Stimulated activated CD8-positive, alpha-beta memory T cell treated with anti-CD3 and anti-CD28 coated beads, Interleukin-4, amount 100 ng/mL, for 4 hours (primary cell): ENCODE measurements at regions not wholly inside any gene's neighbourhood (a gene's known extent, or its start where the extent isn't known, plus 50 kb on each side); places are given as distances from the start of the nearest gene placed in this dataset.

Experiments used
- DNase-seq, 2 donors: peaks; one replicate each; pipeline ENCODE4 v3.0.0-alpha.2; 2020; ENCODE audit warnings: low read depth in 2 of 2, low spot score in 1 of 2

GRCh38 chr1:59108481-59109317 is 188.2 kb upstream of the FGGY start:
- no peak for DNase-seq

- DNase-seq = no peak
These were observed 186.6 kb upstream of the FGGY start for GRCh38 chr1:59110271-59110670.

- DNase-seq = no peak
These were observed 182.9 kb upstream of the FGGY start for GRCh38 chr1:59113876-59114457.

GRCh38 chr1:59115865-59116264 is 181.0 kb upstream of the FGGY start:
- DNase-seq = no peak

- DNase-seq = no peak
These were observed 179.9 kb upstream of the FGGY start for GRCh38 chr1:59116920-59117542.

GRCh38 chr1:59122527-59122926 is 174.4 kb upstream of the FGGY start:
- DNase-seq = no peak

- no peak for DNase-seq
These were observed 173.7 kb upstream of the FGGY start for GRCh38 chr1:59123081-59123681.

GRCh38 chr1:59124166-59124565 is 172.7 kb upstream of the FGGY start:
- DNase-seq = no peak

- DNase-seq = no peak
These were observed 171.7 kb upstream of the FGGY start for GRCh38 chr1:59125154-59125553.

GRCh38 chr1:59125676-59126320 is 171.1 kb upstream of the FGGY start:
- DNase-seq = no peak

- DNase-seq = no peak
These were observed 170.5 kb upstream of the FGGY start for GRCh38 chr1:59126366-59126765.

GRCh38 chr1:59128239-59128736 is 168.6 kb upstream of the FGGY start:
- no peak for DNase-seq

GRCh38 chr1:59128784-59129227 is 168.1 kb upstream of the FGGY start:
- no peak for DNase-seq

- DNase-seq = no peak
These were observed 164.6 kb upstream of the FGGY start for GRCh38 chr1:59132295-59132694.

- DNase-seq = no peak
These were observed 162.9 kb upstream of the FGGY start for GRCh38 chr1:59133997-59134396.

- no peak for DNase-seq
These were observed 161.1 kb upstream of the FGGY start for GRCh38 chr1:59135761-59136255.

GRCh38 chr1:59136541-59137275 is 160.2 kb upstream of the FGGY start:
- DNase-seq = no peak

- DNase-seq = no peak
These were observed 159.6 kb upstream of the FGGY start for GRCh38 chr1:59137276-59137615.

- DNase-seq = no peak
These were observed 158.9 kb upstream of the FGGY start for GRCh38 chr1:59137968-59138367.

GRCh38 chr1:59138402-59138801 is 158.5 kb upstream of the FGGY start:
- DNase-seq = no peak
